Esophagus squamous epithelium (tissue), 4 donors: ENCODE measurements at regions not wholly inside any gene's neighbourhood (a gene's known extent, or its start where the extent isn't known, plus 50 kb on each side); places are given as distances from the start of the nearest gene placed in this dataset.

Experiments used
- POLR2A ChIP-seq, 4 donors: fragments of 450-650 bp; IDR thresholded peaks; one replicate each; pipeline ENCODE4 v1.6.1; 2017; ENCODE audit warnings: antibody characterized with exemption in 4 of 4, mild to moderate bottlenecking in 4 of 4, moderate library complexity in 3 of 4
- TF ChIP-seq, protein P1 (sequence below), 6 experiments: fragments of 450-650 bp in 4 of 6; fragments of 200-600 bp in 2 of 6; sonication (generic) in 2 of 6; IDR thresholded peaks; one replicate each; pipeline ENCODE4 v1.5.1; 2016 to 2019; ENCODE audit warnings: antibody characterized with exemption in 6 of 6, mild to moderate bottlenecking in 4 of 6, moderate library complexity in 4 of 6

DNA sequence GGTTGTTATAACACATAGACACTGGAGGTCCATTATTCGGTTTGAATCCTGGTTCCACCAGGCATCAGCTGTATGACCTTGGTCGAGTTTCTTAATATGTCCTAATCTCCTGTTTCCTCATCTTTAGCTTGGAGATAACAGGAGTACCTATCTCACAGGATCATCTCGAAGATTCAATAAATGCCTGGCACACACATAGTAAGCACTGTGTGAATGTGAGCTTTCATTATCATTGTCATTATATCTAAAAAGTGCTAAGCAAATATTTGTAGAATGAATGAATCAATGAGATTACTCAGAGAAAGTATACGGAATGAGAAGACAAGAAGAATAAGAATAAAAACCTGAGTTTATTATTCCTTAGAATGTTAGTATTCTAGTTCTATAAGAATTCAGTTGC, 227.4 kb upstream of the CFAP20DC start:
- TF ChIP-seq, protein P1, sequence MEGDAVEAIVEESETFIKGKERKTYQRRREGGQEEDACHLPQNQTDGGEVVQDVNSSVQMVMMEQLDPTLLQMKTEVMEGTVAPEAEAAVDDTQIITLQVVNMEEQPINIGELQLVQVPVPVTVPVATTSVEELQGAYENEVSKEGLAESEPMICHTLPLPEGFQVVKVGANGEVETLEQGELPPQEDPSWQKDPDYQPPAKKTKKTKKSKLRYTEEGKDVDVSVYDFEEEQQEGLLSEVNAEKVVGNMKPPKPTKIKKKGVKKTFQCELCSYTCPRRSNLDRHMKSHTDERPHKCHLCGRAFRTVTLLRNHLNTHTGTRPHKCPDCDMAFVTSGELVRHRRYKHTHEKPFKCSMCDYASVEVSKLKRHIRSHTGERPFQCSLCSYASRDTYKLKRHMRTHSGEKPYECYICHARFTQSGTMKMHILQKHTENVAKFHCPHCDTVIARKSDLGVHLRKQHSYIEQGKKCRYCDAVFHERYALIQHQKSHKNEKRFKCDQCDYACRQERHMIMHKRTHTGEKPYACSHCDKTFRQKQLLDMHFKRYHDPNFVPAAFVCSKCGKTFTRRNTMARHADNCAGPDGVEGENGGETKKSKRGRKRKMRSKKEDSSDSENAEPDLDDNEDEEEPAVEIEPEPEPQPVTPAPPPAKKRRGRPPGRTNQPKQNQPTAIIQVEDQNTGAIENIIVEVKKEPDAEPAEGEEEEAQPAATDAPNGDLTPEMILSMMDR (IDR thresholded peaks at IDR 0.05): no peak
- TF ChIP-seq POLR2A (IDR thresholded peaks at IDR 0.05): no peak
